ENCODE measurements at regions not wholly inside any gene's neighbourhood (a gene's known extent, or its start where the extent isn't known, plus 50 kb on each side); places are given as distances from the start of the nearest gene placed in this dataset.

DNA sequence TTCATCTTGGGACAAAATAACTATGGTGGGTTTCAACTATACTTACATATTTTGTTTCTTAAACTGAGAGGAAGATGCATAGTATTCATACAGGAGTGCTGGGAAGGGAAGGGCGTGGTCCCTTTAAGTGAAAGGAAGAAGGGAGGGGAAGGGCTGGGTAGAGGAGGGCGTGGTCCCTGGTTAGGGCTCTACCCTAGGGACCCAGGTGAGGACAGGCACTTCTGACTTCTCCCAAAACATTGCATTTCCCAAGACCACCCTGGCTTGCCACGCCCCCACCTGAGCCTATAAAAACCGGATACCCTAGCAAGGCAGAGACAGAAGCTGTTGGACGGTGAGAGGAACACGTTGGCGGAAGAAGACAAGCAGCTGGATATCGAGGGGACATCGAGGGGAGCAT, 157.6 kb upstream of the PLXNA4 start:
- intact Hi-C loops (cut with micrococcal nuclease; ENCODE audit: unreplicated experiment): no loop called here
- Mint-ChIP-seq H3K4me3 (ENCODE audit: low read depth, unreplicated experiment) (no peak overlapping the region), H3K9me3 (ENCODE audit: low read depth, unreplicated experiment) (no peaks in the 10 kb centered on the region), H3K36me3 (ENCODE audit: insufficient read depth, unreplicated experiment) (no peaks in the 10 kb centered on the region), H3K27me3 (ENCODE audit: unreplicated experiment) (peaks cover 53% of the 10 kb centered on the region), H3K4me1 (ENCODE audit: low read depth, unreplicated experiment) (no peaks in the 10 kb centered on the region), H3K27ac (ENCODE audit: unreplicated experiment) (no peak overlapping the region)
- TF ChIP-seq, protein P1, sequence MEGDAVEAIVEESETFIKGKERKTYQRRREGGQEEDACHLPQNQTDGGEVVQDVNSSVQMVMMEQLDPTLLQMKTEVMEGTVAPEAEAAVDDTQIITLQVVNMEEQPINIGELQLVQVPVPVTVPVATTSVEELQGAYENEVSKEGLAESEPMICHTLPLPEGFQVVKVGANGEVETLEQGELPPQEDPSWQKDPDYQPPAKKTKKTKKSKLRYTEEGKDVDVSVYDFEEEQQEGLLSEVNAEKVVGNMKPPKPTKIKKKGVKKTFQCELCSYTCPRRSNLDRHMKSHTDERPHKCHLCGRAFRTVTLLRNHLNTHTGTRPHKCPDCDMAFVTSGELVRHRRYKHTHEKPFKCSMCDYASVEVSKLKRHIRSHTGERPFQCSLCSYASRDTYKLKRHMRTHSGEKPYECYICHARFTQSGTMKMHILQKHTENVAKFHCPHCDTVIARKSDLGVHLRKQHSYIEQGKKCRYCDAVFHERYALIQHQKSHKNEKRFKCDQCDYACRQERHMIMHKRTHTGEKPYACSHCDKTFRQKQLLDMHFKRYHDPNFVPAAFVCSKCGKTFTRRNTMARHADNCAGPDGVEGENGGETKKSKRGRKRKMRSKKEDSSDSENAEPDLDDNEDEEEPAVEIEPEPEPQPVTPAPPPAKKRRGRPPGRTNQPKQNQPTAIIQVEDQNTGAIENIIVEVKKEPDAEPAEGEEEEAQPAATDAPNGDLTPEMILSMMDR (IDR thresholded peaks at IDR 0.05; ENCODE audit: unreplicated experiment): no peak
- no peak for DNase-seq
- no TSS peak for BruUV-seq (replicated peaks)
- CTCF ChIA-PET: no interaction called here

DNA sequence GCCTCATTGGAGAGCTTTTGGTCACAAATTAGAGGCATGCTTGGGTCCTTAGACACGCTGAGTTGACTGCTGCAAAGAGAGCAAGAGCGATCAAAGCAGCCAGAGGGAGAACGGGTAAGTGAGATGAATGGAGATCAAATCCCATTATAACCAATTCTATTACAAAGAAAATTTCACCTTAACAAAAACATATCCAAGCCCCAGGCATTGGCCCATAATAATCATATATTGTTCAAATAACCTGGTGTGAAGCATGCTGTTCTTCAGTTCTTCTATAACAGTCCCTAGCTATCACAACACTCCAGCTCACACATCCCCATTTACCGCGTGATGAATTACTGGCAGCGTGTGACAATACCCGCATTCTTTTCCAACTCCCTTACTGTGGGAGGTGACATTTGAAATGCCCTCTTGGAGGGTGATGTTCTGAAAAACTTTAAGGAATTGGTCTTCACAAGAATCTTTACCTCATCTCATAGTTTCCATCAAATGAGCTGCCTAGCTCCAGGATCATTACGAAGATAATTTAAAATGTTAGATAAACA, 156.1 kb upstream of the PLXNA4 start:
- DNase-seq: no peak
- Mint-ChIP-seq H3K36me3 (ENCODE audit: insufficient read depth, unreplicated experiment) (no peaks in the 10 kb centered on the region), H3K4me3 (ENCODE audit: low read depth, unreplicated experiment) (no peak overlapping the region), H3K4me1 (ENCODE audit: low read depth, unreplicated experiment) (no peaks in the 10 kb centered on the region), H3K9me3 (ENCODE audit: low read depth, unreplicated experiment) (no peaks in the 10 kb centered on the region), H3K27me3 (ENCODE audit: unreplicated experiment) (peaks cover 46% of the 10 kb centered on the region), H3K27ac (ENCODE audit: unreplicated experiment) (no peak overlapping the region)
- intact Hi-C loops (cut with micrococcal nuclease; ENCODE audit: unreplicated experiment): no loop called here
- TF ChIP-seq, protein P1 (IDR thresholded peaks at IDR 0.05; ENCODE audit: unreplicated experiment): no peak
- no TSS peak for BruUV-seq (replicated peaks)
- CTCF ChIA-PET: no interaction called here

DNA sequence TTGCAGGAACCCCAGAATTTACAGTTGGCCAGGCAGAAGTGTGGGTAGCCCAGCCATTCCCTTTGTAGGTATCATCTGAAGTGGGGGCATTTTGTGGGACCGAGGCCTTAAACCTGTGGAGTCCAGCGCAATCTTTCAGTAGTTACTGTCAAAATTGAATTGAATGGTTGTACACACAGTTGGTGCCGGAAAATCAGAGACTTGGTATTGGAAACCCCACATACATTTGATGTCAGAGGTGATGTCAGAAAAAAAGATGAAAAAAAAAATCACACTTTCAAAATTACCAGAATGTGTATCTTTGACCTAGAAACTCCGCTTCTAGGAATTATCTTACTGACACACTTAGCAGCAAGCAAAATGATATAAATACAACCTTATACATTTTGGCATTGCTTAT, 153.8 kb upstream of the PLXNA4 start:
- Mint-ChIP-seq H3K4me1 (ENCODE audit: low read depth, unreplicated experiment) (no peaks in the 10 kb centered on the region), H3K27ac (ENCODE audit: unreplicated experiment) (no peak overlapping the region), H3K4me3 (ENCODE audit: low read depth, unreplicated experiment) (no peak overlapping the region), H3K9me3 (ENCODE audit: low read depth, unreplicated experiment) (no peaks in the 10 kb centered on the region), H3K27me3 (ENCODE audit: unreplicated experiment) (peaks cover 36% of the 10 kb centered on the region), H3K36me3 (ENCODE audit: insufficient read depth, unreplicated experiment) (no peaks in the 10 kb centered on the region)
- BruUV-seq (replicated peaks): no TSS peak
- no peak for DNase-seq
- CTCF ChIA-PET: no interaction called here
- intact Hi-C loops (cut with micrococcal nuclease; ENCODE audit: unreplicated experiment): no loop called here
- TF ChIP-seq, protein P1 (IDR thresholded peaks at IDR 0.05; ENCODE audit: unreplicated experiment): no peak

DNA sequence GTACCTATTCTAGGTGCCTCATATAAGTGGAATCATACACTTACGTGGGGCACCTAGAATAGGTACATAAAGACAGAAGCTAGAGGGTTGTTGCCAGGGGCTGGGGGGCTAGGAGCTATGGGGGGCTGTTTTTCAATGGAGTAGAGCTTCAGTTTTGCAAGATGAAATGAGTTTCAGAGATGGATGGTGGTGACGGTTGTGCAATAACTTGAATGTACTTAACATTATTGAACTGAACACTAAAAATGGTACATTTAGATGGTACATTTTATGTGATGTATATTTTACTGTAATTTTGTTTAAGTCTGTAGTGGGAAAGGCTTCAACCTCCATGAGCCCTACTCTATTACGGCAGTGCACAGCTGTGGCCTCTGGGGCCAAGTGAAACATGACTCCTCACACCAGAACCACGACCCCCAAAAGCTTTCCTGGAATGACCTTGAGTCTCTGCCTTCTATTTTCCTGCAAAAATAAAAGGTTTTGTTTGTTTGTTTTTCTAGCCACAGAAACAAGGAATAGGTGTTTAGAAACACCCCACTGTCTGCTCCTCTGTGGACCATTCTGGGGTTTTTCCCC, 147.3 kb upstream of the PLXNA4 start:
- Mint-ChIP-seq H3K27me3 (ENCODE audit: unreplicated experiment) (peaks cover 48% of the 10 kb centered on the region), H3K27ac (ENCODE audit: unreplicated experiment) (no peak overlapping the region), H3K4me1 (ENCODE audit: low read depth, unreplicated experiment) (no peaks in the 10 kb centered on the region), H3K36me3 (ENCODE audit: insufficient read depth, unreplicated experiment) (no peaks in the 10 kb centered on the region), H3K9me3 (ENCODE audit: low read depth, unreplicated experiment) (peaks cover 13% of the 10 kb centered on the region), H3K4me3 (ENCODE audit: low read depth, unreplicated experiment) (no peak overlapping the region)
- TF ChIP-seq, protein P1 (IDR thresholded peaks at IDR 0.05; ENCODE audit: unreplicated experiment): no peak
- no TSS peak for BruUV-seq (replicated peaks)
- intact Hi-C loops (cut with micrococcal nuclease; ENCODE audit: unreplicated experiment): no loop called here
- CTCF ChIA-PET: no interaction called here
- DNase-seq: no peak

Data from Calu3 (cell line).